SK-N-SH (cell line): ENCODE measurements at regions not wholly inside any gene's neighbourhood (a gene's known extent, or its start where the extent isn't known, plus 50 kb on each side); places are given as distances from the start of the nearest gene placed in this dataset.

ENCODE experiments used
- CTCF ChIA-PET: fragments of 300-600, 350-600 bp; formaldehyde crosslinking; extraction: SDS; loops from one replicate; lab custom pipeline; 2021; lab: Yijun Ruan, JAX
- POLR2A ChIA-PET: fragments of 350-600 bp; sonication (Branson Sonifier 250); formaldehyde crosslinking; extraction: SDS; loops from one replicate; lab custom pipeline; 2020; ENCODE audit warnings: antibody characterized with exemption, inconsistent platforms; lab: Yijun Ruan, JAX
- DNase-seq: peaks from one replicate; pipeline ENCODE4 v3.0.0; 2012
- H2AFZ ChIP-seq: fragments of 200-600 bp; sonication (generic); 2 replicates; pipeline ENCODE4 v1.8.1; 2016; ENCODE audit warnings: antibody characterized with exemption, mild to moderate bottlenecking, low read depth
- H3F3A ChIP-seq: fragments of 200-600 bp; sonication (generic); replicated peaks from 2 replicates; pipeline ENCODE3; 2016; ENCODE audit warnings: antibody characterized with exemption, mild to moderate bottlenecking; ENCODE audit not compliant: insufficient read depth
- H3K27ac ChIP-seq, 2 experiments: fragments of 200-500 bp in 1 of 2; fragments of 200-600 bp in 1 of 2; sonication (Bioruptor generic) in 1 of 2; sonication (generic), shearing (Covaris generic) in 1 of 2; 2 replicates each; pipeline versions ENCODE4 v1.5.1 to v1.6.1; 2014 to 2016; ENCODE audit warnings: low read depth in 2 of 2, inconsistent platforms in 1 of 2, low read length in 1 of 2, mild to moderate bottlenecking in 1 of 2, mixed read lengths in 1 of 2
- H3K27me3 ChIP-seq: fragments of 200-600 bp; sonication (generic), shearing (Covaris generic); 2 replicates; pipeline ENCODE4 v1.6.1; 2016; ENCODE audit warnings: mixed run types; ENCODE audit not compliant: insufficient read depth
- H3K36me3 ChIP-seq, 2 experiments: fragments of 200-500 bp in 1 of 2; fragments of 200-600 bp in 1 of 2; sonication (Bioruptor generic) in 1 of 2; sonication (generic) in 1 of 2; replicated peaks in 1 of 2; 2 replicates each; pipeline versions ENCODE3 to v1.5.1; 2014 to 2016; ENCODE audit warnings: low read length in 1 of 2, mild to moderate bottlenecking in 1 of 2; ENCODE audit not compliant: insufficient read depth in 2 of 2, control insufficient read depth in 1 of 2
- H3K4me1 ChIP-seq, 2 experiments: fragments of 200-500 bp in 1 of 2; fragments of 200-600 bp in 1 of 2; sonication (Bioruptor generic) in 1 of 2; sonication (generic), shearing (Covaris generic) in 1 of 2; 2 replicates each; pipeline versions ENCODE4 v1.5.1 to v1.6.1; 2014 to 2016; ENCODE audit warnings: low read depth in 1 of 2, low read length in 1 of 2, mixed run types in 1 of 2; ENCODE audit not compliant: insufficient read depth in 2 of 2, control insufficient read depth in 1 of 2
- H3K4me2 ChIP-seq: fragments of 200-600 bp; sonication (generic), shearing (Covaris generic); 2 replicates; pipeline ENCODE4 v1.6.1; 2017; ENCODE audit warnings: mixed run types
- H3K4me3 ChIP-seq, 2 experiments: fragments of 200-500 bp in 1 of 2; fragments of 200-600 bp in 1 of 2; sonication (Bioruptor generic) in 1 of 2; sonication (generic), shearing (Covaris generic) in 1 of 2; 2 replicates each; pipeline versions ENCODE4 v1.5.1 to v1.8.1; 2014 to 2016; ENCODE audit warnings: low read depth in 2 of 2, inconsistent platforms in 1 of 2, low read length in 1 of 2, mild to moderate bottlenecking in 1 of 2, mixed read lengths in 1 of 2, moderate library complexity in 1 of 2
- H3K79me2 ChIP-seq: fragments of 200-600 bp; sonication (generic); 2 replicates; pipeline ENCODE4 v1.8.1; 2017; ENCODE audit warnings: mild to moderate bottlenecking; ENCODE audit not compliant: insufficient read depth
- H3K9ac ChIP-seq: fragments of 200-600 bp; sonication (generic); 2 replicates; pipeline ENCODE4 v1.6.1; 2017; ENCODE audit warnings: mixed run types
- H3K9me2 ChIP-seq: fragments of 200-600 bp; sonication (generic); 2 replicates; pipeline ENCODE4 v1.6.1; 2017; ENCODE audit warnings: mixed run types
- H3K9me3 ChIP-seq: fragments of 200-600 bp; sonication (generic); 2 replicates; pipeline ENCODE4 v1.6.1; 2017; ENCODE audit warnings: mixed run types, mild to moderate bottlenecking, moderate library complexity
- H4K20me1 ChIP-seq: fragments of 200-600 bp; sonication (generic); 2 replicates; pipeline ENCODE4 v1.6.1; 2017; ENCODE audit warnings: mild to moderate bottlenecking, mixed run types; ENCODE audit not compliant: insufficient read depth
- EP300 ChIP-seq, 2 experiments: IDR thresholded peaks; 2 replicates each; pipeline versions ENCODE4 v1.4.0 to v1.6.1; 2012; ENCODE audit warnings: borderline replicate concordance in 1 of 2, low read depth in 1 of 2, low read length in 1 of 2
- EZH2phosphoT487 ChIP-seq: fragments of 200-600 bp; sonication (generic); IDR thresholded peaks from 2 replicates; pipeline ENCODE4 v1.6.1; 2017; ENCODE audit warnings: low read depth, mixed run types, mild to moderate bottlenecking, antibody characterized with exemption, moderate library complexity, borderline replicate concordance
- FOSL2 ChIP-seq: IDR thresholded peaks from 2 replicates; pipeline ENCODE4 v1.4.0; 2012; ENCODE audit warnings: low read depth, mild to moderate bottlenecking, moderate library complexity, borderline replicate concordance
- FOXJ3 ChIP-seq: sonication (generic); formaldehyde crosslinking; IDR thresholded peaks from 2 replicates; pipeline ENCODE4 v1.5.1; 2020; ENCODE audit warnings: mild to moderate bottlenecking, missing genetic modification reagents
- GATA2 ChIP-seq: sonication (generic); formaldehyde crosslinking; IDR thresholded peaks from 2 replicates; pipeline ENCODE4 v1.5.0; 2020; ENCODE audit warnings: mild to moderate bottlenecking, missing genetic modification reagents
- MEF2A ChIP-seq: IDR thresholded peaks from 2 replicates; pipeline ENCODE4 v1.4.0; 2012; ENCODE audit warnings: low read depth, borderline replicate concordance
- NFIC ChIP-seq: IDR thresholded peaks from 2 replicates; pipeline ENCODE4 v1.4.0; 2012; ENCODE audit warnings: borderline replicate concordance
- POLR2AphosphoS5 ChIP-seq: IDR thresholded peaks from 2 replicates; pipeline ENCODE4 v1.6.1; 2012; ENCODE audit warnings: low read depth, low read length
- RCOR1 ChIP-seq: fragments of 150-350 bp; IDR thresholded peaks from 2 replicates; pipeline ENCODE4 v1.6.1; 2017; ENCODE audit warnings: antibody characterized with exemption, low read length
- RFX5 ChIP-seq: IDR thresholded peaks from 2 replicates; pipeline ENCODE4 v1.6.1; 2012; ENCODE audit warnings: mild to moderate bottlenecking, improper control_type of control experiment, low read length
- TCF12 ChIP-seq: IDR thresholded peaks from 2 replicates; pipeline ENCODE4 v1.4.0; 2012
- TEAD4 ChIP-seq: IDR thresholded peaks from 2 replicates; pipeline ENCODE4 v1.4.0; 2012; ENCODE audit warnings: mild to moderate bottlenecking, borderline replicate concordance; ENCODE audit not compliant: insufficient read depth
- YY1 ChIP-seq: IDR thresholded peaks from 2 replicates; pipeline ENCODE4 v1.4.0; 2012; ENCODE audit warnings: low read depth, mild to moderate bottlenecking
- WGBS: methylation state at CpG from one replicate; pipeline ENCODE4 v1.1.6; 2017; ENCODE audit warnings: low lambda C conversion rate; 5-methylcytosine and 5-hydroxymethylcytosine counted together
- TF ChIP-seq, protein P1 (sequence below): IDR thresholded peaks from 2 replicates; pipeline ENCODE4 v1.6.1; 2012; ENCODE audit warnings: mild to moderate bottlenecking, low read depth, low read length, moderate library complexity
- TF ChIP-seq, protein P2 (sequence below): fragments of 150-350 bp; IDR thresholded peaks from 2 replicates; pipeline ENCODE4 v1.6.1; 2016; ENCODE audit warnings: mild to moderate bottlenecking, low read depth, low read length
- TF ChIP-seq, protein P3 (sequence below): IDR thresholded peaks from 2 replicates; pipeline ENCODE4 v1.4.0; 2012; ENCODE audit warnings: low read depth
- TF ChIP-seq, protein P4 (sequence below): IDR thresholded peaks from 2 replicates; pipeline ENCODE4 v1.4.0; 2012; ENCODE audit warnings: low read depth, borderline replicate concordance

DNA sequence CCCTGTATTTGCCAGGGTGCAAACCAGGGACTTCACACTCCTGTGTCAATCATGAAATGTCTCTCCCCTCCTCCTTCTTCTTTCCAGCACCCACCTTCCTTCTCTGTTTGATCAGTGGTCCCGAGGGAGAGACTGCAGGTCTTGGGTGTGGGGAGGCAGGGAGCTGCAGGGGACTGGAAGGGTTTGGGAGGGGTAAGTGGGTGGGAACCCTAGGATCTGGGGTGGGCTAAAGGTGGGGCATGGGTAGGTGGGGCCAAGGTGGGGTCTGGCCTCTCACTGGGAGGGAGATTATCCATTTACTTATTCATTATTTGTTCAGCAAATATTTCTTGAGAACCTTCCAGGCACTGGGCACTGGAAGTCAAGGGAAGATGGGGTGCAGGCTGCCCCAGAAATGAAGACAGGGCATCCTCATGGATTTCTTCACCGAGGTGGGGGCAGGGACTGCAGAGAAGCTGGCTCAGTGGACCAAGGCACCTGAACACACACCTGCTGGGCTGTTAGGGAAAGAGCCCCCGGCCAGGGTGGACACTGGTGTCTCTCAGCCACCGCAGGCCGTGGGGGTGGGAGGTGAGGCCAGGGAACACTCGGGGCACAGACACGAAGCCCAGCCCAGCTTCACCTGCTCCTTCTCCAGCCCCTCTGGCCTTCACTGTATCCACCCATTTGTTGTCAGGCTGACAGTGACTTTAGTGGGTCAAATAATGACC is 193.9 kb upstream of the C1orf174 start:
- Histone ChIP-seq H2AFZ (no peak overlapping the region), H3F3A (no peaks in the 10 kb centered on the region), H3K27ac (no peak overlapping the region), H3K9ac (no peak overlapping the region), H4K20me1 (no peaks in the 10 kb centered on the region), H3K9me3 (no peaks in the 10 kb centered on the region), H3K36me3 (no peaks in the 10 kb centered on the region), H3K27me3 (no peaks in the 10 kb centered on the region), H3K4me2 (no peak overlapping the region), H3K79me2 (no peaks in the 10 kb centered on the region), H3K9me2 (no peaks in the 10 kb centered on the region), H3K4me3 (no peak overlapping the region), H3K4me1 (no peaks in the 10 kb centered on the region)
- CTCF ChIA-PET: no interaction called here
- WGBS: 0% methylated on average over 2 of the region's 7 CpGs
- TF ChIP-seq FOXJ3 (no peak), FOSL2 (no peak), GATA2 (CRISPR knock-in tag) (no peak)
- DNase-seq: no peak
- POLR2A ChIA-PET: no interaction called here

DNA sequence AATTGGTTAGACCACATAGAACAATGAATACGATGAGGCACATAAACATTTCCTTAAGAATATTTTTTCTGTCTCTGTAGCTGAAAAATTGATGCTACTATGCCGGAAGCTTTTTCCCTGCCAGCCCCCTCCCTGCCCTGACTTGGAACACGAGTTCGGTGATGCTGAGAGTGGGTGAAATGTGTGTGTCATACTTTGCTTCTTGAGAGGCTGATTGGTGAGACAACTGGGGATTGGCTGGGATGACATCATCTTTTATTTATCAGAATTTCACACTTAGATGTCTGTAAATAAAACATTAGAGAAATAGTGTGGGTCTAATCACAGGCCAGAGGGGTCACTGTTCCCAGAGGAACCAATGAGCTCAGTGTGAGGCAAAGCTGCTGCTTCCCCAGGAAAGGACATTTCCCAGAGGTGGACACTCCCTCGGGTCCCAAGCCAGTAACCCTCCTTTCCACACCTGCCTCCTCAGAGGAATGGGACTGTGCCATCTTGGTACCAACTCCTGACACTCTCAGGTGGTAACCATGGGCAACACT is 195.4 kb upstream of the C1orf174 start:
- DNase-seq: no peak
- WGBS: 21% methylated on average over 4 of the region's 5 CpGs
- CTCF ChIA-PET: no interaction called here
- Histone ChIP-seq H3K27ac (no peak overlapping the region), H4K20me1 (no peaks in the 10 kb centered on the region), H2AFZ (no peak overlapping the region), H3K79me2 (no peaks in the 10 kb centered on the region), H3K9ac (no peak overlapping the region), H3K4me2 (no peak overlapping the region), H3K27me3 (no peaks in the 10 kb centered on the region), H3K36me3 (no peaks in the 10 kb centered on the region), H3K4me1 (no peaks in the 10 kb centered on the region), H3K4me3 (no peak overlapping the region), H3K9me3 (no peaks in the 10 kb centered on the region), H3F3A (no peaks in the 10 kb centered on the region), H3K9me2 (no peaks in the 10 kb centered on the region)
- POLR2A ChIA-PET: no interaction called here
- TF ChIP-seq NFIC (no peak), RFX5 (no peak), POLR2AphosphoS5 (no peak), RCOR1 (no peak), GATA2 (CRISPR knock-in tag) (no peak), TCF12 (no peak), YY1 (no peak), EP300 (IDR thresholded peaks at IDR 0.05; ENCODE audit: borderline replicate concordance in 1 of 2, low read depth in 1 of 2, low read length in 1 of 2) (no peak), FOSL2 (no peak), EZH2phosphoT487 (no peak), MEF2A (no peak), TEAD4 (no peak)
- TF ChIP-seq, protein P1, sequence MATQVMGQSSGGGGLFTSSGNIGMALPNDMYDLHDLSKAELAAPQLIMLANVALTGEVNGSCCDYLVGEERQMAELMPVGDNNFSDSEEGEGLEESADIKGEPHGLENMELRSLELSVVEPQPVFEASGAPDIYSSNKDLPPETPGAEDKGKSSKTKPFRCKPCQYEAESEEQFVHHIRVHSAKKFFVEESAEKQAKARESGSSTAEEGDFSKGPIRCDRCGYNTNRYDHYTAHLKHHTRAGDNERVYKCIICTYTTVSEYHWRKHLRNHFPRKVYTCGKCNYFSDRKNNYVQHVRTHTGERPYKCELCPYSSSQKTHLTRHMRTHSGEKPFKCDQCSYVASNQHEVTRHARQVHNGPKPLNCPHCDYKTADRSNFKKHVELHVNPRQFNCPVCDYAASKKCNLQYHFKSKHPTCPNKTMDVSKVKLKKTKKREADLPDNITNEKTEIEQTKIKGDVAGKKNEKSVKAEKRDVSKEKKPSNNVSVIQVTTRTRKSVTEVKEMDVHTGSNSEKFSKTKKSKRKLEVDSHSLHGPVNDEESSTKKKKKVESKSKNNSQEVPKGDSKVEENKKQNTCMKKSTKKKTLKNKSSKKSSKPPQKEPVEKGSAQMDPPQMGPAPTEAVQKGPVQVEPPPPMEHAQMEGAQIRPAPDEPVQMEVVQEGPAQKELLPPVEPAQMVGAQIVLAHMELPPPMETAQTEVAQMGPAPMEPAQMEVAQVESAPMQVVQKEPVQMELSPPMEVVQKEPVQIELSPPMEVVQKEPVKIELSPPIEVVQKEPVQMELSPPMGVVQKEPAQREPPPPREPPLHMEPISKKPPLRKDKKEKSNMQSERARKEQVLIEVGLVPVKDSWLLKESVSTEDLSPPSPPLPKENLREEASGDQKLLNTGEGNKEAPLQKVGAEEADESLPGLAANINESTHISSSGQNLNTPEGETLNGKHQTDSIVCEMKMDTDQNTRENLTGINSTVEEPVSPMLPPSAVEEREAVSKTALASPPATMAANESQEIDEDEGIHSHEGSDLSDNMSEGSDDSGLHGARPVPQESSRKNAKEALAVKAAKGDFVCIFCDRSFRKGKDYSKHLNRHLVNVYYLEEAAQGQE: no peak
- TF ChIP-seq, protein P2, sequence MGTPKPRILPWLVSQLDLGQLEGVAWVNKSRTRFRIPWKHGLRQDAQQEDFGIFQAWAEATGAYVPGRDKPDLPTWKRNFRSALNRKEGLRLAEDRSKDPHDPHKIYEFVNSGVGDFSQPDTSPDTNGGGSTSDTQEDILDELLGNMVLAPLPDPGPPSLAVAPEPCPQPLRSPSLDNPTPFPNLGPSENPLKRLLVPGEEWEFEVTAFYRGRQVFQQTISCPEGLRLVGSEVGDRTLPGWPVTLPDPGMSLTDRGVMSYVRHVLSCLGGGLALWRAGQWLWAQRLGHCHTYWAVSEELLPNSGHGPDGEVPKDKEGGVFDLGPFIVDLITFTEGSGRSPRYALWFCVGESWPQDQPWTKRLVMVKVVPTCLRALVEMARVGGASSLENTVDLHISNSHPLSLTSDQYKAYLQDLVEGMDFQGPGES: no peak
- TF ChIP-seq, protein P3, sequence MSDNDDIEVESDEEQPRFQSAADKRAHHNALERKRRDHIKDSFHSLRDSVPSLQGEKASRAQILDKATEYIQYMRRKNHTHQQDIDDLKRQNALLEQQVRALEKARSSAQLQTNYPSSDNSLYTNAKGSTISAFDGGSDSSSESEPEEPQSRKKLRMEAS: no peak
- TF ChIP-seq, protein P4, sequence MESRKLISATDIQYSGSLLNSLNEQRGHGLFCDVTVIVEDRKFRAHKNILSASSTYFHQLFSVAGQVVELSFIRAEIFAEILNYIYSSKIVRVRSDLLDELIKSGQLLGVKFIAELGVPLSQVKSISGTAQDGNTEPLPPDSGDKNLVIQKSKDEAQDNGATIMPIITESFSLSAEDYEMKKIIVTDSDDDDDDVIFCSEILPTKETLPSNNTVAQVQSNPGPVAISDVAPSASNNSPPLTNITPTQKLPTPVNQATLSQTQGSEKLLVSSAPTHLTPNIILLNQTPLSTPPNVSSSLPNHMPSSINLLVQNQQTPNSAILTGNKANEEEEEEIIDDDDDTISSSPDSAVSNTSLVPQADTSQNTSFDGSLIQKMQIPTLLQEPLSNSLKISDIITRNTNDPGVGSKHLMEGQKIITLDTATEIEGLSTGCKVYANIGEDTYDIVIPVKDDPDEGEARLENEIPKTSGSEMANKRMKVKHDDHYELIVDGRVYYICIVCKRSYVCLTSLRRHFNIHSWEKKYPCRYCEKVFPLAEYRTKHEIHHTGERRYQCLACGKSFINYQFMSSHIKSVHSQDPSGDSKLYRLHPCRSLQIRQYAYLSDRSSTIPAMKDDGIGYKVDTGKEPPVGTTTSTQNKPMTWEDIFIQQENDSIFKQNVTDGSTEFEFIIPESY: no peak
